ENCODE measurements at regions not wholly inside any gene's neighbourhood (a gene's known extent, or its start where the extent isn't known, plus 50 kb on each side); places are given as distances from the start of the nearest gene placed in this dataset.
A peak's percentile ranks its signal among the peaks of the same experiment; 100 is the strongest.

DNA sequence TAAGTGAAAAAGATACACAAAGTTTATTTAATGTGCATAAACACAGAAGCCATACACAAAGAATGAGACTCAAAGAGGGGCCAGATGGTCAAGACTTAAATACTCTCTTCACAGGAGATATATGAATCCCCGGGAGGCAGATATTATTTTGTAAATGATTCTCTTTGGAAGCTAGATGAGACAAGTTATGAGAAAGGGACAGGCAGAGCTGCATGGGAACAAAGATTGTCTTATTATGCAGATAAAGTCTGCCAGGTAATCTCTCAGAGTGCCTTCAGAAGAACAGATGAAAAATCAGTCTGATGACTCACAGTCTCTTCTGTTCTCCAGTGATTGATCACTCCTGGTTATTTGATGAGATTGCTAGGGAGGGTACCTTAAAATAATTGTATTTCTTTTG is 89.0 kb downstream of the NAF1 start:
- no peak overlapping the region for H3K27ac Mint-ChIP-seq
- no peaks in the 10 kb centered on the region for H3K36me3 Mint-ChIP-seq
- H3K27me3 Mint-ChIP-seq: no peaks in the 10 kb centered on the region
- ChIA-PET POLR2A (no interaction called here), CTCF (no interaction called here)
- no peaks in the 10 kb centered on the region for H3K9me3 Mint-ChIP-seq
- intact Hi-C loops (cut with micrococcal nuclease): no loop called here
- H3K4me1 Mint-ChIP-seq (ENCODE audit: low read depth): no peaks in the 10 kb centered on the region
- no peak for DNase-seq
- no peak overlapping the region for H3K4me3 Mint-ChIP-seq

DNA sequence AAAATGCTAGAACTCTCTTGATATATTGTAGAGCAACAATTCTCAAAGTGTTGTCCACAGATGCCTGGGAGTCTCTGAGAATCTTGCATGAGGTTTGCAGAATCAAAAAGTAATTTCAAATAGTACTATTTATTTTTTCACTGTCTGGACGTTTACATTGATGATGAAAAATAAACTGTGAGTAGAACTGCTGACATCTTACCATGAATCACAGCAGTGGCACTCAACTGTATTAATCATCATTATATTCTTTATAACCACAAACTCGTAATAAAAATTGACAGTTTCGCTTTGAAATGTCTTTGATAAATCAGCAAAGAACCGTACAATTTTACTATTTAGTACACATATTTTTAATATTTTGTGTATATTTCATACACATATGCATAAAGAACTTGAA is 94.5 kb downstream of the NAF1 start:
- no peak for DNase-seq
- POLR2A ChIA-PET: no interaction called here

DNA sequence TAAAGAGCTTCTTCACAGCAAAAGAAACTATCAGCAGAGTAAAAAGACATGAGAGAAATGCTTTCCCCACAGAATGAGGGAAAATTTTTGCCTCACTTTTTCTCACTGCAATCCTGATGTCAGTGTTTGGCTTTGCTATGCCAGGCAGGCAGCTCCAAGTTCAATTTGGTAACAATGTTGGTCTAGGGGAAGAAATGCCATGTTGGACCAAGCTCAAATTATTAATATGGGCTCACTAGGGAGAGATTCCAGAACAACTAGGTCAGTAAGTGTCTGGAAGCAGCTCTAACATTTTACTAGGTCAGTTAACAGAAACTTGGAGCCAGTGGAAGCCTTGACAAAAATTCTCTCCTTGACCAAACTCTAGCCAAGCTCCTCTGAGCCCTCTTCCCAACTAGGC is 95.4 kb downstream of the NAF1 start:
- Mint-ChIP-seq H3K27me3 (peaks cover 3% of the 10 kb centered on the region), H3K9me3 (no peaks in the 10 kb centered on the region), H3K27ac (no peak overlapping the region), H3K4me1 (ENCODE audit: low read depth) (no peaks in the 10 kb centered on the region), H3K4me3 (no peak overlapping the region), H3K36me3 (no peaks in the 10 kb centered on the region)
- intact Hi-C loops (cut with micrococcal nuclease): no loop called here
- CTCF ChIA-PET: interaction anchor here (0.6 kb wide), 1 partner anchor 33 kb away, joined by 3 read pairs; no protein-coding TSS in a partner anchor
- POLR2A ChIA-PET: no interaction called here
- DNase-seq: no peak

More for the DNA sequence above, 94.5 kb downstream of the NAF1 start:
- intact Hi-C loops (cut with micrococcal nuclease): no loop called here
- Mint-ChIP-seq H3K27me3 (peaks cover 3% of the 10 kb centered on the region), H3K27ac (no peak overlapping the region), H3K4me1 (ENCODE audit: low read depth) (no peaks in the 10 kb centered on the region), H3K36me3 (no peaks in the 10 kb centered on the region), H3K4me3 (no peak overlapping the region), H3K9me3 (no peaks in the 10 kb centered on the region)
- CTCF ChIA-PET: interaction anchor here (0.6 to 0.9 kb wide), 2 partner anchors 34 to 575 kb away, joined by 3 read pairs; no protein-coding TSS in a partner anchor

DNA sequence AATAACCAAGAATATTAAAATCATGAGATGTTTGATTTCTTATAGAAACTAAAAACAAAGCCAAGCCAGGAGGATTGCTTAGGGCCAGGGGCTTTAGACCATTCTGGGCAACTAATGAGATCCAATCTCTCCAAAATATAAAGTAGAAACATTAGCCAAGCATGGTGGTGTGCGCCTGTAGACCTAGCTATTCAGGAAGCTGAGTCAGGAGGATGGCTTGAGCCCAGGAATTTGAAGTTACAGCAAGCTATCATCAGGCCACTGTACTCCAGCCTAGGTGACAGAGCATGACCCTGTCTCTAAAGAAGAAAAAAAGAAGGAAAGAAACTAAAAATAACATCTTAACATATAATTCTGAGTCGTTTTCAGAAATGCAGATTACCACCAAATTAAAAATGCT is 96.7 kb downstream of the NAF1 start:
- no peak for DNase-seq
- Mint-ChIP-seq H3K4me1 (ENCODE audit: low read depth) (no peaks in the 10 kb centered on the region), H3K9me3 (no peaks in the 10 kb centered on the region), H3K27me3 (peaks cover 5% of the 10 kb centered on the region), H3K36me3 (no peaks in the 10 kb centered on the region), H3K4me3 (no peak overlapping the region), H3K27ac (no peak overlapping the region)
- ChIA-PET CTCF (no interaction called here), POLR2A (no interaction called here)
- intact Hi-C loops (cut with micrococcal nuclease): no loop called here

DNA sequence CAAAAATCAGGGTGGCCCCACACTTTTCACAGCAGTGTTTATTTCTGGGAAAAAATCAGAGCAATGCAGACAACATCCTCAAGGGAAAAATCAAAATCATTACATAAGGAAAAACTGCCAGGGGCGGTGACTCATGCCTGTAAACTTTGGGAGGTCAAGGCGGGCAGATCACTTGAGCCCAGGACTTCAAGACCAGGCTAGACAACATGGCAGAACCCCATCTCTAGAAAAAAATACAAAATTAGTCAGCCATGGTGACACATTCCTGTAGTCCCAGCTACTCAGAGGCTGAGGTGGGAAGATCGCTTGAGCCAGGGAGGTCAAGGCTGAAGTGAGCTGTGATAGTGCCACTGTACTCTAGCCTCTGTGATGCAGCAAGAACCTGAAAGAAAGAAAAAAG is 102.8 kb downstream of the NAF1 start:
- H3K36me3 Mint-ChIP-seq: no peaks in the 10 kb centered on the region
- ChIA-PET POLR2A (no interaction called here), CTCF (no interaction called here)
- no peak for DNase-seq
- no peak overlapping the region for H3K4me3 Mint-ChIP-seq
- intact Hi-C loops (cut with micrococcal nuclease): no loop called here
- no peaks in the 10 kb centered on the region for H3K9me3 Mint-ChIP-seq
- H3K27me3 Mint-ChIP-seq: peaks cover 5% of the 10 kb centered on the region
- no peak overlapping the region for H3K27ac Mint-ChIP-seq
- no peaks in the 10 kb centered on the region for H3K4me1 Mint-ChIP-seq (ENCODE audit: low read depth)

DNA sequence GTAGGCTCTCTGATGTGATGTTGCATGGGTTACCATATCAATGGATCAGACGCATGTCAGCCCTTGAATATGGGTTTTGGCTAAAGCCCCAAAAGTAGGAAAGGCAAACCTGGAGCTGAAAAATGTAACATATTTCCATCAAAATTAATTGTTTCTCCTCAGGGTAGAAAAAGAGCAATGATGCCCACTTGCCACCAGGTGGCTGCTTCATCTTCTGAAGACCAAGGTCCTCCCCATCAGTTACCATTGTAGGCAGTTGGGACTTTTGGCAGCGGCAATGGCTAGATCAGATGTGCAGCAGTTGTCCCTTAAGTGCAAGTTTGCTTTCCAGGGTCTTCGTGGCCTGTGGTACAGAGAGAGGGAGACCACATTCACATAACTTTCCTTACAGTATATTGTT is 118.2 kb downstream of the NAF1 start:
- peak; percentile 13 for DNase-seq
- ChIA-PET CTCF (interaction anchor here (3.1 kb wide), 1 partner anchor 11 kb away, joined by 12 read pairs; no protein-coding TSS in a partner anchor), POLR2A (no interaction called here)
- H3K4me3 Mint-ChIP-seq: no peak overlapping the region
- H3K4me1 Mint-ChIP-seq (ENCODE audit: low read depth): no peaks in the 10 kb centered on the region
- H3K9me3 Mint-ChIP-seq: no peaks in the 10 kb centered on the region
- intact Hi-C loops (cut with micrococcal nuclease): loop anchor here (1.0 to 5.0 kb wide), 2 partner anchors 284 to 500 kb away; partner anchors contain the start of gene NPY1R
- H3K27me3 Mint-ChIP-seq: peaks cover 2% of the 10 kb centered on the region
- H3K36me3 Mint-ChIP-seq: no peaks in the 10 kb centered on the region
- H3K27ac Mint-ChIP-seq: no peak overlapping the region

DNA sequence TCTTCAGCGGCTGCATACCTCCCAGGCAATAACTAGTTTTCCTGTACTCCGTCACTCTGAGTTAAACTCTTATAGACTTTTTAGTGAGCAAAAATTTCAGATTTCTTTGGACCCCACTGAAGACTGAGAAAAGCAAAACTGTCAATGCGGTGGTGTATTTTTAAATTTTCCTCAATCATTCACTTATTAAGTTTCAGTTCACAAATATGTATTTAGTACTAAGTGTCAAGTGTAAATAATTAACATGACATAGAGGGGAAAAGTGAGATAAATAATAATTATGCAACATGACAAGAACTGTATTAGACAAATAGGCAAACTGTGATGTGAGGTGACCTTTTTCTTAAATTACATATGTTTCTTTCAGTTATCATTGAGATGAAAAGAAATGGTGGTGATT is 124.4 kb downstream of the NAF1 start:
- no peaks in the 10 kb centered on the region for H3K9me3 Mint-ChIP-seq

DNA sequence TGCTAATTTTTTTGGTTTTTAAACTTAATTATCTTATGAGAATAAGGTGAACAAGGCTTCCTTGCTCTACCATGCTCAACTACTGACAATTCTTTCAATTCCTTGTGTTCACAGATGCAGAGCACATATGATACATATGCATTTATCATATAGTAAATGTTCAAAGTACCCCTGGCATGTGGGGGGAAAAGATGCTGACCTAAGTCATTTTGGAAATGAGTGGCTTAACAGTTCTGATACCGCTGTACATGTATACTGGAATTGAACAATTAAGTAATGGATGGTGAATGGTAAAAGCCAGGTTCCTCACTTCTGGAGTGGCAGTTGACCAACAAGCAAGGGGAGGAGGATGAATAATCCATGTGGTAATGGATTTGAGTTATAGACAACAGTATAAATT is 149.6 kb downstream of the NAF1 start:
- no peak overlapping the region for H3K27ac Mint-ChIP-seq
- H3K9me3 Mint-ChIP-seq: peaks cover under 1% of the 10 kb centered on the region
- no peaks in the 10 kb centered on the region for H3K27me3 Mint-ChIP-seq
- H3K4me1 Mint-ChIP-seq (ENCODE audit: low read depth): no peaks in the 10 kb centered on the region
- CTCF ChIA-PET: no interaction called here
- no peak for DNase-seq
- POLR2A ChIA-PET: no interaction called here
- intact Hi-C loops (cut with micrococcal nuclease): no loop called here
- no peak overlapping the region for H3K4me3 Mint-ChIP-seq
- no peaks in the 10 kb centered on the region for H3K36me3 Mint-ChIP-seq

More for the DNA sequence above, 124.4 kb downstream of the NAF1 start:
- POLR2A ChIA-PET: no interaction called here
- H3K4me1 Mint-ChIP-seq (ENCODE audit: low read depth): no peaks in the 10 kb centered on the region
- H3K27me3 Mint-ChIP-seq: peaks cover 1% of the 10 kb centered on the region
- H3K4me3 Mint-ChIP-seq: no peak overlapping the region
- DNase-seq: no peak
- CTCF ChIA-PET: no interaction called here
- no peaks in the 10 kb centered on the region for H3K36me3 Mint-ChIP-seq
- intact Hi-C loops (cut with micrococcal nuclease): no loop called here
- no peak overlapping the region for H3K27ac Mint-ChIP-seq

DNA sequence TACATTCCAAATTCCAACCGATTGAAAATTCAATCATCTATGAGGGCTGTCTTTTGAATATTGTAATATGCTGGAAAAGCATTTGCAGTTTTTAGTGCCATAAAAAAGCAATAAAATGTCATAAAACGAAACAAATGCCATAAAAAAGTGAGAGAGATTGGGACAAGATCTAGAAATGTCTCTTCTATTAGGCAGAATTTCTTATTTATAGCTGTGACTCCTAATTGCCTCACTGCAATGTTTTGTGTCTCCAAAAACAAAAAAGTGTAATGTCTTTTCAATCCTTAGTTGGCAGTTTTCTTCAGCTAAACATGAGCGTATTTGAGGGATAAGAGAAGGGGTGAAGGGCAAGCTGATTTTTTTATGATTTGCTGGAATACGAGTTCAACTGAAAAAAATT is 153.9 kb downstream of the NAF1 start:
- peaks cover 10% of the 10 kb centered on the region for H3K9me3 Mint-ChIP-seq
- CTCF ChIA-PET: no interaction called here
- no peak overlapping the region for H3K4me3 Mint-ChIP-seq

DNA sequence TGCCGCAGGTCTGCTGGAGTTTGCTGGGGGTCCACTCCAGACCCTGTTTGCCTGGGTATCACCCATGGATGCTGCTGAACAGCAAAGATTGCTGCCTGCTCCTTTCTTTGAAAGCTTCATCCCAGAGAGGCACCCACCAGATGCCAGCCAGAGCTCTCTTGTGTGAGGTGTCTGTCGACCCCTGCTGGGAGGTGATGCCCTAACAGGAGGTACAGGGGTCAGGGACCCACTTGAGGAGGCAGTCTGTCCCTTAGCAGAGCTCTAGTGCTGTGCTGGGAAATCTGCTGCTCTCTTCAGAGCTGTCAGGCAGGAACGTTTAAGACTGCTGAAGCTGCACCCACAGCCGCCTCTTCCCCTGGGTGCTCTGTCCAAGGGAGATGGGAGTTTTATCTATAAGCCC is 162.7 kb downstream of the NAF1 start:
- ChIA-PET CTCF (no interaction called here), POLR2A (no interaction called here)
- intact Hi-C loops (cut with micrococcal nuclease): no loop called here
- H3K4me3 Mint-ChIP-seq: no peak overlapping the region
- peaks cover 21% of the 10 kb centered on the region for H3K9me3 Mint-ChIP-seq
- no peak for DNase-seq
- H3K27ac Mint-ChIP-seq: no peak overlapping the region
- no peaks in the 10 kb centered on the region for H3K4me1 Mint-ChIP-seq (ENCODE audit: low read depth)
- H3K36me3 Mint-ChIP-seq: no peaks in the 10 kb centered on the region
- peaks cover 2% of the 10 kb centered on the region for H3K27me3 Mint-ChIP-seq

More for the DNA sequence above, 153.9 kb downstream of the NAF1 start:
- no peak for DNase-seq
- POLR2A ChIA-PET: no interaction called here
- no peaks in the 10 kb centered on the region for H3K27me3 Mint-ChIP-seq
- intact Hi-C loops (cut with micrococcal nuclease): no loop called here
- no peaks in the 10 kb centered on the region for H3K36me3 Mint-ChIP-seq
- no peak overlapping the region for H3K27ac Mint-ChIP-seq
- no peaks in the 10 kb centered on the region for H3K4me1 Mint-ChIP-seq (ENCODE audit: low read depth)

DNA sequence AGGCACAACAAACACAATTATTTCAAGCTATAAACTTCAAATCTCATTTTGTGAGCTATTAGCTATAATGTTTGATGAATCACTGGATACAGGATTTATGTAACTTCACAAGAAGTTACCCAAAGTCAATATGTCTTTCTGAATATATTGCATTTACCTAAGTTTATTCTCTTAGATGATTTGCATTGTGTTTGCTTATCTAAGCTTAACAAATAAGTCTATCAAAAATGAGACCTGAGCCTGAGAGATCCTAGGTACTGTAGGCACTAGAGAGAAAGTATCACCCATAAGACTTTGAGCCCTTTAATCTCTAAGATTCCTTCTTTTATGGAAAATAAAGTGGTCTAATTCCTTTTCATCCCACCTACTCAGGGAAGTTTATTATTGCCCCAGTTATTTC is 178.2 kb downstream of the NAF1 start:
- Mint-ChIP-seq H3K4me3 (no peak overlapping the region), H3K36me3 (no peaks in the 10 kb centered on the region), H3K27ac (no peak overlapping the region), H3K9me3 (no peaks in the 10 kb centered on the region), H3K4me1 (ENCODE audit: low read depth) (no peaks in the 10 kb centered on the region), H3K27me3 (peaks cover 7% of the 10 kb centered on the region)
- no peak for DNase-seq
- intact Hi-C loops (cut with micrococcal nuclease): no loop called here
- ChIA-PET CTCF (interaction anchor here (1.0 kb wide), 1 partner anchor 8 kb away, joined by 3 read pairs; no protein-coding TSS in a partner anchor), POLR2A (no interaction called here)

DNA sequence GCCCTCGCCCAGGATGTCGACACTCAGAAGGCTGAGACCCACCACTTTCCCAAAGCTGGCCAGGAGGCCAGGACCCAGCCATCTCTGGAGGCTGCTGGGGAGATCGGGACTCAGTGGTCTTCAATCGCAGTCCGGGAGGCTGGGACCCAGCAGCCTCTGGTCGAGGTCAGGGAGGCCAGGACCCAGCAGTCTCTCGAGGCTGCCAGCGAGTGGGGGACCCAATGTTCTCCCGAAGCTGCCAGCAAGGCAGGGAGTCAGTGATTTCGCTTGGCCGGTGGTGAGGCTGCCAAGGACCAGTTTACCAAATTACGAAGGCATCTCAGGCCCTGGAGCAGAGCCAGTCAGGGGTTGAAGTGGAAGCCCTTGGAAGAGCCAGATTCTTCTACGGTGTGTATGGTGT is 181.6 kb downstream of the NAF1 start:
- no peak overlapping the region for H3K27ac Mint-ChIP-seq
- no peak for DNase-seq
- H3K27me3 Mint-ChIP-seq: peaks cover 6% of the 10 kb centered on the region
- no peaks in the 10 kb centered on the region for H3K36me3 Mint-ChIP-seq
- no peaks in the 10 kb centered on the region for H3K9me3 Mint-ChIP-seq
- no peaks in the 10 kb centered on the region for H3K4me1 Mint-ChIP-seq (ENCODE audit: low read depth)
- H3K4me3 Mint-ChIP-seq: no peak overlapping the region
- ChIA-PET POLR2A (no interaction called here), CTCF (no interaction called here)
- intact Hi-C loops (cut with micrococcal nuclease): no loop called here

DNA sequence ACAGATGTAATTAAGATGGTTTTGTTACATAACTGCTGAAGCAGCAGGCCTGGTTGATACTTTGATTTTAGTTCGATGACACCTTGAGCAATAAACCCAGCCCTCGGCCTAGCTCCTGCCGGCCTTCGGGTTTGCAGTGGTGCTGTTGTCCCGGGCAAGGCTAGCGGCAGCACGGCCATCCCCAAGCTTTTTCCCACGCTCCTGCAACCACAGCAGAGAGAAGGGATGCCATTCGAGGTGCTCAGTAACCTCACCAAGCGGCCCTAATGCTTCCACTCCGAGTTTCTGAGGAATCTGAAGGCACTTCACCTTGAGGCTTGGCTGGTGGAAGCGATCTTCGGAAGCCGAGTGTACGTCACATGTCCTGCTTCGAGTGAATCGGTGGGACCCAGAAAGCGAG is 182.1 kb downstream of the NAF1 start:
- no peak overlapping the region for H3K4me3 Mint-ChIP-seq
- no peaks in the 10 kb centered on the region for H3K4me1 Mint-ChIP-seq (ENCODE audit: low read depth)
- H3K36me3 Mint-ChIP-seq: no peaks in the 10 kb centered on the region
- H3K9me3 Mint-ChIP-seq: no peaks in the 10 kb centered on the region
- H3K27me3 Mint-ChIP-seq: peaks cover 6% of the 10 kb centered on the region
- DNase-seq: no peak
- CTCF ChIA-PET: no interaction called here
- POLR2A ChIA-PET: no interaction called here
- intact Hi-C loops (cut with micrococcal nuclease): no loop called here
- no peak overlapping the region for H3K27ac Mint-ChIP-seq

DNA sequence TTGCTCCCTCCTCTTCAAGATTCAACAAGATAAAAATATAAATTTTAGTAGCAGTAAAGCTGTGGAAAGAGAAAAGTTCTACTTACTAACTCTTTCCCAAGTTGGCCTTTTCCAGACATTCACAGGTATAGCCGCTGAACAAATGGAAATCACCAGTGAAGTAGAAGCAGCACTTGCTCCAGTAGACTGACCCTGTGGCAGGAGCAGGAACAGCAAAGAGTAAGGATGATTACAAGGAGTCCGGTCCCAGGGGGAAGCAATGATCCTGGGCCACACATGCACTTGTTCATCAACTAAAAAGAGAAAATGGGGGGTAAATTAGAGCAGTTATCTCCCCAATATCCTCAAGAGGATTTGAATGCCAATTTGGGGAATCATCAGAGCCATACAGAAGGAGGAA is 184.9 kb downstream of the NAF1 start:
- ChIA-PET CTCF (no interaction called here), POLR2A (no interaction called here)
- no peaks in the 10 kb centered on the region for H3K4me1 Mint-ChIP-seq (ENCODE audit: low read depth)
- H3K27ac Mint-ChIP-seq: no peak overlapping the region
- DNase-seq: no peak
- no peak overlapping the region for H3K4me3 Mint-ChIP-seq
- H3K9me3 Mint-ChIP-seq: no peaks in the 10 kb centered on the region
- no peaks in the 10 kb centered on the region for H3K36me3 Mint-ChIP-seq
- H3K27me3 Mint-ChIP-seq: peaks cover 4% of the 10 kb centered on the region
- intact Hi-C loops (cut with micrococcal nuclease): no loop called here
